ENCODE measurements at regions not wholly inside any gene's neighbourhood (a gene's known extent, or its start where the extent isn't known, plus 50 kb on each side); places are given as distances from the start of the nearest gene placed in this dataset.

- TF ChIP-seq CTCF (IDR thresholded peaks at IDR 0.05 in 2 of 3, conservative IDR thresholded peaks at IDR 0.05 in 1 of 3; ENCODE audit: control insufficient read depth in 2 of 3, extremely low read depth in 1 of 3, insufficient read depth in 1 of 3, low read depth in 3 of 3, low read length in 3 of 3) (no peak), EZH2 (IDR thresholded peaks at IDR 0.05; ENCODE audit: borderline replicate concordance, control insufficient read depth, low read depth, low read length) (no peak), SIN3A (IDR thresholded peaks at IDR 0.05; ENCODE audit: low read depth, low read length) (no peak), TCF7 (IDR thresholded peaks at IDR 0.05; ENCODE audit: borderline replicate concordance) (no peak), POLR2A (IDR thresholded peaks at IDR 0.05; ENCODE audit: low read depth, low read length) (no peak), KLF5 (IDR thresholded peaks at IDR 0.05; ENCODE audit: partially characterized antibody) (no peak), TAF1 (IDR thresholded peaks at IDR 0.05; ENCODE audit: borderline replicate concordance, low read depth, low read length) (no peak), CHD2 (IDR thresholded peaks at IDR 0.05; ENCODE audit: borderline replicate concordance, low read depth, low read length) (no peak), POLR2AphosphoS5 (IDR thresholded peaks at IDR 0.05; ENCODE audit: low read length) (no peak), CBX3 (IDR thresholded peaks at IDR 0.05; ENCODE audit: borderline replicate concordance, low read depth) (no peak), MTA3 (IDR thresholded peaks at IDR 0.05; ENCODE audit: borderline replicate concordance, low read length) (no peak), CREM (IDR thresholded peaks at IDR 0.05; ENCODE audit: low read depth) (no peak), ZZZ3 (IDR thresholded peaks at IDR 0.05; ENCODE audit: control insufficient read depth, insufficient read length, low read depth) (no peak)
These were observed 309.4 kb downstream of the GLUD2 start for GRCh38 chrX:121356850-121357171.

Measured in GM12878 (cell line).